ENCODE measurements at regions not wholly inside any gene's neighbourhood (a gene's known extent, or its start where the extent isn't known, plus 50 kb on each side); places are given as distances from the start of the nearest gene placed in this dataset.

- DNase-seq (ENCODE audit: low read depth in 6 of 9, low spot score in 9 of 9), result no peak
- no peak overlapping the region for H3K4me3 ChIP-seq (ENCODE audit: low read length in 2 of 2)
- no peak overlapping the region for H3K27ac ChIP-seq (ENCODE audit: low read depth in 1 of 2, low read length in 1 of 2)
- H3K36me3 ChIP-seq (ENCODE audit: control insufficient read depth in 2 of 2, insufficient read depth in 2 of 2, low read length in 1 of 2), result no peaks in the 10 kb centered on the region
- peaks cover 0 to 3% of the 10 kb centered on the region in 2 donors for H3K4me1 ChIP-seq (ENCODE audit: control insufficient read depth in 2 of 2, insufficient read depth in 2 of 2, low read length in 2 of 2)
- H3K9me3 ChIP-seq (ENCODE audit: control insufficient read depth in 2 of 2, insufficient read depth in 1 of 2, low read length in 1 of 2), result no peaks in the 10 kb centered on the region
- WGBS, result 92% methylated on average over 5 of the region's 5 CpGs
- no peaks in the 10 kb centered on the region for H3K27me3 ChIP-seq (ENCODE audit: control insufficient read depth in 2 of 2, insufficient read depth in 1 of 2, low read length in 1 of 2)
Measured at GRCh38 chr3:5726621-5727020, 539.1 kb downstream of the EDEM1 start.

GRCh38 chr3:5727743-5728484 lies 540.4 kb downstream of the EDEM1 start:
- Histone ChIP-seq H3K4me3 (ENCODE audit: low read length in 2 of 2) (no peak overlapping the region), H3K27ac (ENCODE audit: low read depth in 1 of 2, low read length in 1 of 2) (no peak overlapping the region), H3K9me3 (ENCODE audit: control insufficient read depth in 2 of 2, insufficient read depth in 1 of 2, low read length in 1 of 2) (no peaks in the 10 kb centered on the region), H3K27me3 (ENCODE audit: control insufficient read depth in 2 of 2, insufficient read depth in 1 of 2, low read length in 1 of 2) (no peaks in the 10 kb centered on the region), H3K4me1 (ENCODE audit: control insufficient read depth in 2 of 2, insufficient read depth in 2 of 2, low read length in 2 of 2) (peaks cover 0 to 3% of the 10 kb centered on the region in 2 donors), H3K36me3 (ENCODE audit: control insufficient read depth in 2 of 2, insufficient read depth in 2 of 2, low read length in 1 of 2) (no peaks in the 10 kb centered on the region)
- 96% methylated on average over 10 of the region's 10 CpGs for WGBS
- no peak for DNase-seq (ENCODE audit: low read depth in 6 of 9, low spot score in 9 of 9)

- Histone ChIP-seq H3K27me3 (ENCODE audit: control insufficient read depth in 2 of 2, insufficient read depth in 1 of 2, low read length in 1 of 2) (no peaks in the 10 kb centered on the region), H3K36me3 (ENCODE audit: control insufficient read depth in 2 of 2, insufficient read depth in 2 of 2, low read length in 1 of 2) (no peaks in the 10 kb centered on the region), H3K27ac (ENCODE audit: low read depth in 1 of 2, low read length in 1 of 2) (no peak overlapping the region), H3K4me1 (ENCODE audit: control insufficient read depth in 2 of 2, insufficient read depth in 2 of 2, low read length in 2 of 2) (peaks cover 0 to 3% of the 10 kb centered on the region in 2 donors), H3K9me3 (ENCODE audit: control insufficient read depth in 2 of 2, insufficient read depth in 1 of 2, low read length in 1 of 2) (no peaks in the 10 kb centered on the region), H3K4me3 (ENCODE audit: low read length in 2 of 2) (no peak overlapping the region)
- WGBS, result 95% methylated on average over 4 of the region's 4 CpGs
- DNase-seq (ENCODE audit: low read depth in 6 of 9, low spot score in 9 of 9), result no peak
Measured at GRCh38 chr3:5729852-5730251, 542.3 kb downstream of the EDEM1 start.

- DNase-seq (ENCODE audit: low read depth in 6 of 9, low spot score in 9 of 9), result peak in 2 of 9 donors; percentile 2
- peaks cover 0 to 3% of the 10 kb centered on the region in 2 donors for H3K4me1 ChIP-seq (ENCODE audit: control insufficient read depth in 2 of 2, insufficient read depth in 2 of 2, low read length in 2 of 2)
- H3K36me3 ChIP-seq (ENCODE audit: control insufficient read depth in 2 of 2, insufficient read depth in 2 of 2, low read length in 1 of 2), result no peaks in the 10 kb centered on the region
- no peak overlapping the region for H3K4me3 ChIP-seq (ENCODE audit: low read length in 2 of 2)
- no peaks in the 10 kb centered on the region for H3K9me3 ChIP-seq (ENCODE audit: control insufficient read depth in 2 of 2, insufficient read depth in 1 of 2, low read length in 1 of 2)
- WGBS, result 80% methylated on average over 2 of the region's 2 CpGs
- no peak overlapping the region for H3K27ac ChIP-seq (ENCODE audit: low read depth in 1 of 2, low read length in 1 of 2)
- H3K27me3 ChIP-seq (ENCODE audit: control insufficient read depth in 2 of 2, insufficient read depth in 1 of 2, low read length in 1 of 2), result no peaks in the 10 kb centered on the region
Measured at GRCh38 chr3:5731100-5731499, 543.6 kb downstream of the EDEM1 start.

- H3K27ac ChIP-seq (ENCODE audit: low read depth in 1 of 2, low read length in 1 of 2), result no peak overlapping the region
- no peak for DNase-seq (ENCODE audit: low read depth in 6 of 9, low spot score in 9 of 9)
- no peaks in the 10 kb centered on the region for H3K27me3 ChIP-seq (ENCODE audit: control insufficient read depth in 2 of 2, insufficient read depth in 1 of 2, low read length in 1 of 2)
- peaks cover 0 to 3% of the 10 kb centered on the region in 2 donors for H3K4me1 ChIP-seq (ENCODE audit: control insufficient read depth in 2 of 2, insufficient read depth in 2 of 2, low read length in 2 of 2)
- H3K9me3 ChIP-seq (ENCODE audit: control insufficient read depth in 2 of 2, insufficient read depth in 1 of 2, low read length in 1 of 2), result no peaks in the 10 kb centered on the region
- WGBS, result 74% methylated on average over 2 of the region's 2 CpGs
- H3K4me3 ChIP-seq (ENCODE audit: low read length in 2 of 2), result no peak overlapping the region
- H3K36me3 ChIP-seq (ENCODE audit: control insufficient read depth in 2 of 2, insufficient read depth in 2 of 2, low read length in 1 of 2), result no peaks in the 10 kb centered on the region
Measured at GRCh38 chr3:5732081-5732480, 544.6 kb downstream of the EDEM1 start.

GRCh38 chr3:5733995-5734394 lies 546.5 kb downstream of the EDEM1 start:
- whole genome bisulfite sequencing, result 95% methylated on average over 4 of the region's 4 CpGs
- Histone ChIP-seq H3K36me3 (ENCODE audit: control insufficient read depth in 2 of 2, insufficient read depth in 2 of 2, low read length in 1 of 2) (no peaks in the 10 kb centered on the region), H3K9me3 (ENCODE audit: control insufficient read depth in 2 of 2, insufficient read depth in 1 of 2, low read length in 1 of 2) (no peaks in the 10 kb centered on the region), H3K27ac (ENCODE audit: low read depth in 1 of 2, low read length in 1 of 2) (no peak overlapping the region), H3K4me1 (ENCODE audit: control insufficient read depth in 2 of 2, insufficient read depth in 2 of 2, low read length in 2 of 2) (peaks cover 0 to 3% of the 10 kb centered on the region in 2 donors), H3K27me3 (ENCODE audit: control insufficient read depth in 2 of 2, insufficient read depth in 1 of 2, low read length in 1 of 2) (no peaks in the 10 kb centered on the region), H3K4me3 (ENCODE audit: low read length in 2 of 2) (no peak overlapping the region)
- no peak for DNase-seq (ENCODE audit: low read depth in 6 of 9, low spot score in 9 of 9)

- H3K27me3 ChIP-seq (ENCODE audit: control insufficient read depth in 2 of 2, insufficient read depth in 1 of 2, low read length in 1 of 2), result no peaks in the 10 kb centered on the region
- H3K9me3 ChIP-seq (ENCODE audit: control insufficient read depth in 2 of 2, insufficient read depth in 1 of 2, low read length in 1 of 2), result no peaks in the 10 kb centered on the region
- H3K27ac ChIP-seq (ENCODE audit: low read depth in 1 of 2, low read length in 1 of 2), result no peak overlapping the region
- 95% methylated on average over 6 of the region's 6 CpGs for WGBS
- no peaks in the 10 kb centered on the region for H3K36me3 ChIP-seq (ENCODE audit: control insufficient read depth in 2 of 2, insufficient read depth in 2 of 2, low read length in 1 of 2)
- no peak for DNase-seq (ENCODE audit: low read depth in 6 of 9, low spot score in 9 of 9)
- no peak overlapping the region for H3K4me3 ChIP-seq (ENCODE audit: low read length in 2 of 2)
- H3K4me1 ChIP-seq (ENCODE audit: control insufficient read depth in 2 of 2, insufficient read depth in 2 of 2, low read length in 2 of 2), result no peaks in the 10 kb centered on the region
Measured at GRCh38 chr3:5735896-5736295, 548.4 kb downstream of the EDEM1 start.

GRCh38 chr3:5739299-5739935 lies 551.9 kb downstream of the EDEM1 start:
- Histone ChIP-seq H3K27ac (ENCODE audit: low read depth in 1 of 2, low read length in 1 of 2) (no peak overlapping the region), H3K36me3 (ENCODE audit: control insufficient read depth in 2 of 2, insufficient read depth in 2 of 2, low read length in 1 of 2) (no peaks in the 10 kb centered on the region), H3K27me3 (ENCODE audit: control insufficient read depth in 2 of 2, insufficient read depth in 1 of 2, low read length in 1 of 2) (no peaks in the 10 kb centered on the region), H3K4me3 (ENCODE audit: low read length in 2 of 2) (no peak overlapping the region), H3K4me1 (ENCODE audit: control insufficient read depth in 2 of 2, insufficient read depth in 2 of 2, low read length in 2 of 2) (no peaks in the 10 kb centered on the region), H3K9me3 (ENCODE audit: control insufficient read depth in 2 of 2, insufficient read depth in 1 of 2, low read length in 1 of 2) (no peaks in the 10 kb centered on the region)
- WGBS, result 62% methylated on average over 3 of the region's 3 CpGs
- no peak for DNase-seq (ENCODE audit: low read depth in 6 of 9, low spot score in 9 of 9)

GRCh38 chr3:5739949-5740348 lies 552.4 kb downstream of the EDEM1 start:
- no peak for DNase-seq (ENCODE audit: low read depth in 6 of 9, low spot score in 9 of 9)
- 92% methylated on average over 2 of the region's 2 CpGs for WGBS
- Histone ChIP-seq H3K4me1 (ENCODE audit: control insufficient read depth in 2 of 2, insufficient read depth in 2 of 2, low read length in 2 of 2) (no peaks in the 10 kb centered on the region), H3K9me3 (ENCODE audit: control insufficient read depth in 2 of 2, insufficient read depth in 1 of 2, low read length in 1 of 2) (no peaks in the 10 kb centered on the region), H3K4me3 (ENCODE audit: low read length in 2 of 2) (no peak overlapping the region), H3K27ac (ENCODE audit: low read depth in 1 of 2, low read length in 1 of 2) (no peak overlapping the region), H3K27me3 (ENCODE audit: control insufficient read depth in 2 of 2, insufficient read depth in 1 of 2, low read length in 1 of 2) (no peaks in the 10 kb centered on the region), H3K36me3 (ENCODE audit: control insufficient read depth in 2 of 2, insufficient read depth in 2 of 2, low read length in 1 of 2) (no peaks in the 10 kb centered on the region)
